HG02759 (cell line): ENCODE measurements at regions not wholly inside any gene's neighbourhood (a gene's known extent, or its start where the extent isn't known, plus 50 kb on each side); places are given as distances from the start of the nearest gene placed in this dataset.

Source experiments
- ATAC-seq: cut with Tn5 transposase; IDR thresholded peaks from one replicate; pipeline ENCODE4 v1.9.1; 2021; ENCODE audit warnings: mild to moderate bottlenecking, moderate library complexity; ENCODE audit not compliant: unreplicated experiment

DNA sequence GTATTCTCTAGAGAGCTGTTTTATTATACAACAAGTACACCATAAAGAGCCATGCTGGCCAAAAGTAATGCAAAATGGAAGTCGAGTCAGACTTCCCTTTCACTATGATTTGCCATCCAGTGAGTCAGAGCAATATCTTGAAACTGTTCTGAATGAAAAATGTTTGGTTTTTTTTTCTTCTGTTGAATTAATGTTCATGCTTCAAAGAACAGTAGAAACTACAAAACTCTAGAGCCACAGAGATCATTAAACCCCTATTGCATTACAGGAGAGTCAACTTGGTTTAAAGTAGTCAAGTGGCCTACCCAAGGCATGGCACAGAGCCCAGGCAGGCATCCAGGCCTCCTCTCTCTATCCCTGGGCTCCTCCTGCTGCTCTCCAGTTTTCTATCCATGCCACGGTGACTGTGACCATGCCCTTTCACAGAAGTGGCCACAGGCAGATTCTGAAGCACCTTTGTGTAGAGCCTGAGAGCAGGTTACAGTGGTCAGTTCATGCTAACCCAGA lies 358.9 kb downstream of the DEPDC1B start:
- peak; percentile 70 for ATAC-seq

DNA sequence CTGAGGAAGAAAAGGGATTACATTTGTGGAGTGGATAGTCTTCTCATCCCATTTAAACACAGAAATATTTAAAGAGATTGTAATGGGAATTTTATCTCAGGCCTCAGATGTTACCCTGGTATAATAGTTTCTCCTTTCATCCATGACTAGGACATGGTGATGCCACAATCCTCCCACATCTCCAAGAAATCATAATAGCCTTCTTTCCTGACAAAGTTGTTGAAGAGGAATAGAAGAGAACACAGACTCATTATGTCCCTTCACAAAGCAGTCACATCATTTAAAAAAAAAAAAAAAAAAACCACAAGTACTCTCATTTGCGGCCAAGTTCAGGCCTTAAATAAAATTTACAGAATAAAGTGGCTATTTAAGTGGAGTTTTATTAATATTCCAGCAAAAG lies 359.6 kb downstream of the DEPDC1B start:
- no peak for ATAC-seq

DNA sequence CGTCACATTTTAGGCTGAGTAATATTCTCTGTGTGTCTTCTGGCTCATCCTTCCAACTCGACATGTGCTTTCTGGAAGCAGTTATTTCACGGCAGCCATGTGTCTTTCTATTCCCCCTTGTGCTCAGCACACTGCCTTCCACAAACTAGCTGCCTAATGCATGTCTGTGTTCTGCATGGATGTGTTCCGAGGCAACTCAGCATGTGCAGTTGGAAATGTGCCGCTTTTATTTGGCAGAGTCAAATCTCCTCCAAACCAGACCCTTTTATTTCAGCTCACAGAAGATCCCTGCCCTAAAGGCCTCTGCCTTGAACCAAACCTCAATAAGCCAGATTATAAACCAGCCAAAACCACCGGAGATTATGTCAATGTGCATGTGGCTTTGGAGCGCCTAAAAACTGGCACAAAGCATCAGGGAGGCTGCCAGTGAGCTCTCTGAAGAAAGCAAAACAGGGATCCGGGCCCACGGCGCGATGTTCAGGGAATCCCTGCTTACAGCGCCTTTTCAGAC lies 360.2 kb downstream of the DEPDC1B start:
- no peak for ATAC-seq

DNA sequence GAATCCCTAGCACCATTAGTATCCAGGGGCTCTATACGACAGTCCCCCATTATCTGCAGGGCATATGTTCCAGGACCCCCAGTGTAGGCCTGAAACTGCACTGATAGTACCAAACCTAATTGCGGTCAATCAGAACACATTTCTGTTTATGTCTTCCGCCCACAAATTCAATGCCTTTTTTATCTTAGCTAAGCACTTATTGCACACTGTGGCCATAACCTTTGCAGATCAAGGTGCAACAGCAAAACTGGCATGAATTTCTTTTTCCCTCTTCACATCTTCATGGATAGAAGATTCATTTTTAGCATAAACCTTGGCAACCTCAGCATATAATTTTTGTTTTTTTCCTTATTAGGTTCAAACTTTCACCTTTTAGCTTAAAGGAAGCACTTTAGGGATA lies 361.1 kb downstream of the DEPDC1B start:
- ATAC-seq, result no peak

DNA sequence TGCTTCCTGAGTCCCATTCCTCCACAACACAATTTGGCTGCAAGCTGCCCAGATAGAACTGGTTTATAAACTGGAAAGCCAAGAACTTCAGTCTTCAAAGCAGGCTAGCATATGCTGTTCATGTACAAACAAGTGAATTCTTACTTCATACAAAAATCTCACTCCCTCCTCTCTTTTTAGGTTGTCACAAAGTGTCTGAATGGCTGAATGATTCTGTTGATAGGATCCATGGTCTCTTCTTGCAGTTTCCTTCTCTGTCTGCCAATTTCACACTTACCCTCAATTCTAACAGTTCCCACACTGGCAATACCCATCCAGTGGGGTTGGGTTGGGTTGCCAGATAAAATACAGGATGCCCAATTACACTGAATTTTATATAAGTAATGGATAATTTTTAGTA lies 363.5 kb downstream of the DEPDC1B start:
- no peak for ATAC-seq

DNA sequence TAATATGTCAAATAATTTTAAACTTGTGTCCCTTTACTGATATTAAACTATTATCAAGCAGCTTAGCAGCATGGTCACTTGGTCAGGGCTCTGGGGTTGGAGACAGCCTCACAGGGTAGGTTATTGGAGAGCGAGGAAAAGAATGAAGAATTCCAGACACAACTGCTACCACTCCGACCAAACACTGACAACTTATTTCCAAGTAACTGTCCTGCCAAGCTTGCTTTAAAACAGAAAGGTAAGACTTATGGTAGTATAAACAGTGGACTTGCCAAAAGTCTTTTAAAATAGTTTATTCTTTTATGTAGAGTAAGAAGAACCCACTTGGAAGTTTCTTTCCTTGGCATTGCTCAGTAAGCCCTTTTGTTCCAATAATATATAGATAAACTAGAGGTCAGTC lies 364.1 kb downstream of the DEPDC1B start:
- no peak for ATAC-seq

DNA sequence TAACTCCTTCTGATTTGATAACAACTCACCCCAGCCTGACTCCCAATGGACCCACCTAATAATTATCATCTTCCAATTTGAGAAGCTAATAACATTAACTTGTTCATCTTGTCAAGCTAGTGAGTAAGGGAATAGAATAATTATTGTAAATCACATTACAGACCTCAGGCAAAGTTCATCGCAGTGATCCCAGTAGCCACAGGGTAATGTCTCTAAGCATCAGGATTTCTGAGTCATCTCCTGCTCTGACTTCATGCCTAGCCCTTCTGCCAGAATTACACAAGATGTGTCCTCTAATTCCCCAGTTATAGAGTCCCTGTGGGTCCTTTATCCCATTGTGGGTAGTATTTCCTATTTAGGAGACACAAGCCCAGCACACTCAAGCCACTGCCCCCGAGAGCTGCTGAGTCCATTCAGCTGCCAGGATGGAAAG lies 365.7 kb downstream of the DEPDC1B start:
- ATAC-seq, result no peak

DNA sequence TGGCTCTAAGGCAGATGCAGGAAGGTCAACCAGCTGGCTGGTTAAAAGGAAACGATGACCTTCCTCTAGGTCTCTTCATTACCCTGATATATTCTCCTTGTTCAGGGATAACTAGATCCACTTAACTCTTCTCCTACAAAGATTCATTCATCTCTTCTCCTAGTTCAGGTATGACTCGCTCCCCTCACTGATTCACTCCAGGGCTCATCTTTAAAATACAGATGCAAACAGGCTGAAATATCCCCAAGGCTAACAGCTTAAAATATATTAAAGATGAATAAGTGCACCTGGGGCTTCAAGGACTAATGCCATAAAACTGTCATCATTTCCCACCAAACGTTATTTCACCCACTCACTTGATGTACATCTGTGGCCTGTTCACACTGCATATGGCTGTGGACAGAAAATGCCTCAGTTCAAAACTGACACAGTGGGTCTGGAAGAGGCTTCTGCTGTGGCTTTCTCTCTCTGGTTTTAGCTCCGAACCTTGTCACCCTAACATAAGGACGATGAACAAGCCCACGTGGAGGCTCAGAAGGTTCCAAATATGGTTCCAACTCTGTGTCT lies 366.9 kb downstream of the DEPDC1B start:
- peak; percentile 26 for ATAC-seq

DNA sequence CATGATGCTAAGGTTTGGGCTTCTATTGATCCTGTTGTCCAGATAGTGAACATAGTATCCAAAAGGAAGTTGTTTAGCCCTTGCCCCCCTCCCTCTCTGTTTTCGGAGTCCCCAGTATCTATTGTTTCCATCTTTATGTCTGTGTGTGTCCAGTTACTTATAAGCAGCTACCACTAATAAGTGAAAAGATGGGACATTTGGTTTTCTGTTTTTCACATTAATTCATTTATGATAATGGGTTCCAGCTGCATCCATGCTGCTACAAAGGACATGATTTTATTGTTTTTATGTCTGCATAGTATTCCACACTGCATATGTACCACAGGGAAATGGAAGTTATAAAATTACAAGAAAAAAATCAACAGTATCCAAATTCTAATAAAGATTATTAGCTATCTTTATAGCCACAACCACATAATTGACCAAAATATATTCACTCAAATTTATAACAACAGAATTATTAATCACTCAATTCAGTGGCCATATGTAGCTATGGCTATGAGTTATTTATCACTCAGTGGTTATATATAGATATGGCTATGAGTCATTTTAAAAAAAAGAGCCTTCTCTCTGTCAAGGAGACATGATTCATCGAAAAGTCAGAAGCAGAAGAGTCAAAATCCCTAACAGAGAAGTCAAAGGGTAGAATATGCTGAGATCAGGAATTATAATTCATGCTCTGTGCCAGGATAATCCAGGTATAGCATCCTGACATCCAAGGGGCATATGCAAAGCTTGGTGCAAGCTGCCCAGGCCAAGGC lies 367.5 kb downstream of the DEPDC1B start:
- ATAC-seq, result peak; percentile 68

DNA sequence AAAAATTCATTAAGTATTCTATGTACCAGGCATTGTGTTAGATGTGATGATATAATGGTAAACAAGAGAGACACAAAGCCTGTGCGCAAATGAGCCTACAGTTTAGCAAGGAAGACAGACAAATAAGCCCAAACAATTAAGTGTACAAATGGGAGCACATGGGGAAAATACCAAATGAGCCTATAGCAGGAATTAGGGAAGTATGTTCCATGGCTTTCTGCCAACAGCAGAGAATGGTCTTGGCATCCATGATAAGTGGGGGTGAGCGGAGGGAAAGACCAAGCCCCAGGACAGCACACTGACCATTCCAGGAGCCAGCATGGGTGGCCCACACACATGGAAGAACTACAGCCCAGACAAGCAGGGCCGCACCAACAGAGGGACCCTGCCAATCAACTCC lies 369.7 kb downstream of the DEPDC1B start:
- ATAC-seq, result no peak

DNA sequence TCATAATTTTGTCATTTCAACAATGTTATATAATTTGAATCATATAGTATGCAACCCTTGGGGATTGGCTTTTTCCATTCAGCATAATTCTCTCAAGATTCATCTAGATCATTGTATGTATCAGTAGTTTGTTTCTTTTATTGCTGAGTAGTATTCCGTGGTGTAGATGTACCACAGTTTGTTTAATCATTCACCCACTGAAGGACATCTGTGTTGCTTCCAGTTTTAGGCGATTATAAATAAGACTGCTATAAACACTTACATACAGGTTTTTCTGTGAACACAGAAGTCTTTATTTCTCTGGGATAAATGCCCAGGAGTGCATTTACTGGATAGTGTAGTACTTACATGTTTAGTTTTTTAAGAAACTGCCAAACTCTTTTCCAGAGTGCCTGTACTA lies 374.1 kb downstream of the DEPDC1B start:
- no peak for ATAC-seq

DNA sequence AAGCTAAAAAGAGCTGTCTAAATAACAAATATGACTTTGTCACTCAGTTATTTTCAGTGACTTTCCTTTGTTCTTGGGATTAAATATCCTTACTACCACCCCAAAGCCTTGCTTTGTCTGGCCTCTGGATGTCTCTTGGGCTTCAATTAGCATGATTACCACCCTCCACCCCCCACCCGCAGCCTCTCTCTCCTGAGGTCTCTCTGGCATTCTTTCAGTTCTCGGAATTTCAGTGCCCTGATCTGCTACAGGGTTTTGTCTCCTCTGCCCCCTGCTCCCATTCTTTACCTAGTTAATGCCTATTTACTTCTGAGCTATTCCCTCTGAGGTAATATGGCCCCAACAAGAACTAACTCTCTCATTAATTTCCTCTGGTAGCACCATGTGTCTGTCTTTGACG lies 376.4 kb downstream of the DEPDC1B start:
- ATAC-seq, result no peak

DNA sequence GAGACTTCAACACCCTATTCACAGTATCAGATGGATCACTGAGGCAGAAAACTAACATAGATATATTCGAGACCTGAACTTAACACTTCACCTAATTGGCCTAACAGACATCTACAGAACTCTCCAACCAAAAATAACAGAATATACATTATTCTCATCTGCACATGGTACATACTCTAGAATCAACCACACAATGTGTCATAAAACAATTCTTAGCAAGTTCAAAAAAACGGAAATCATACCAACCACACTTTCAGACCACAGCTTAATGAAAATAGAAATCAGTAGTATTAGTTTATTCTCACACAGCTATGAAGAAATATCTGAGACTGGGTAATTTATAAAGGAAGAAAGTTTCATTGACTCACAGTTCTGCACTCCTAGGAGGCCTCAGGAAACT lies 387.9 kb downstream of the DEPDC1B start:
- ATAC-seq, result no peak

DNA sequence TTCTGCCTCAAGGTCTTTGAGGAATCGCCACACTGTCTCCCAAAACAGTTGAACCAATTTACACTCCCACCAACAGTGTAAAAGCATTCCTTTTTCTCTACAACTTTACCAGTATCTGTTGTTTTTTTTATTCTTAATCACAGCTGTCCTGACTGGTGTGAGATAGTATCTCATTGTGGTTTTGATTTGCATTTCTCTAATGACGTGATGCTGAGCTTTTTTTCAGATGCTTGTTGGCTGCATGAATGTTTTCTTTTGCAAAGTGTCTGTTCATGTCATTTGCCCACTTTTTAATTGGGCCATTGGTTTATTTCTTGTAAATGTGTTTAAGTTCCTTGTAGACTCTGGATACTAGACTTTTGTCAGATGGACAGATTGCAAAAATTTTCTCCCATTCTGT lies 400.0 kb downstream of the DEPDC1B start:
- no peak for ATAC-seq

DNA sequence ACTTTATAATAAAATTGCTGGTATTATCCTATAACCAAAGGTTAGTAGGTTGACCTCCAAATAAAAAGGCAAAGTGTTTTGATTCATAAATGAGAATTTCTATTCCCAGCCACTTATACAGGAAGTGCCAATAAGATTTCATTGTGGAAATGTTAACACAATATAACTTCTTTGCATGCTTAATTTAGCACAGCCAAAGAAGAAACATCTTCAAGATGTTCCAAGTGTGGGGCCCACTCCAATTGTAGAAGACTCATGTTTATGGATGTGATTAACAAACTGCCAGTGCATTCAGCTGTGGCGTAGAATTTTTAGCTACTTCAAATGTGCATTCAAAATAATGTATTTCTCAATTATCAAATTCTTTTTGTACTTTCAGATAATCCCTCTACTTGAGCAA lies 402.3 kb downstream of the DEPDC1B start:
- ATAC-seq, result no peak

DNA sequence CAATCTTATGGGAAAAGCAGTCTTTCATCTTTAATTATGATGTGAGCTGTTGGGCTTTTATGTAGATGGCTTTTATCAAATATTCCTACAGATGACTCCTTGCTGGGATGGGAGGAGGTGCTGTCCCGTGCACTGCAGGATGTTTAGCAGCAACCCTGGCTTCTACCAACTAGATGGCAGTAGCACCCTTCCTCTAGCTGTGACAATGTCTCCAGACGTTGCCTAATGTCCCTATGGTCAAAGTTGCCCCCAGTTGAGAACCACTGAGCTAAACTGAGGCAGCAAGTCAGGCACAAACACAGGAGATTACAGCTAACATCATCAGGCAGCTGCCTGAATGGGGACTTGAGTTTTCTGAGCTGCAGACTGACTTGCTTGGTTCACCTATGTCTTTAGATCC lies 401.9 kb upstream of the PDE4D start:
- peak; percentile 71 for ATAC-seq

DNA sequence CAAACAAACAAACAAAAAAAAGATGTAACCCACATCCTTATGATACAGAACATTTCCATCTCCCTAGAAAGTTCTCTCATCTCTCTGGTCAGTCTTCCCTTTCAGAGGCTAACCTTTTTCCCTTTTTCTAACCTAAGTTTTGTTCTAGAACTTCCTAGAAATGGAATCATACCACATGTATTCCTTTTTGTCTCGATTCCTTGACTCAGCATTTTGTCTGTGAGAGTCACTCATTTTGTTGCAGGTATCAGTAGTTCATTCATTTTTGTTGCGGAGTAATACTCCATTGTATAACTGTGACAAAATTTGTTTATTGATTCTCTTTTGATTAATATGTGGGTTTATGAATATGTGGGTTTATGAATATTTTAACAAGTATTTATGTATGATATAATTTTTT lies 400.0 kb upstream of the PDE4D start:
- no peak for ATAC-seq

DNA sequence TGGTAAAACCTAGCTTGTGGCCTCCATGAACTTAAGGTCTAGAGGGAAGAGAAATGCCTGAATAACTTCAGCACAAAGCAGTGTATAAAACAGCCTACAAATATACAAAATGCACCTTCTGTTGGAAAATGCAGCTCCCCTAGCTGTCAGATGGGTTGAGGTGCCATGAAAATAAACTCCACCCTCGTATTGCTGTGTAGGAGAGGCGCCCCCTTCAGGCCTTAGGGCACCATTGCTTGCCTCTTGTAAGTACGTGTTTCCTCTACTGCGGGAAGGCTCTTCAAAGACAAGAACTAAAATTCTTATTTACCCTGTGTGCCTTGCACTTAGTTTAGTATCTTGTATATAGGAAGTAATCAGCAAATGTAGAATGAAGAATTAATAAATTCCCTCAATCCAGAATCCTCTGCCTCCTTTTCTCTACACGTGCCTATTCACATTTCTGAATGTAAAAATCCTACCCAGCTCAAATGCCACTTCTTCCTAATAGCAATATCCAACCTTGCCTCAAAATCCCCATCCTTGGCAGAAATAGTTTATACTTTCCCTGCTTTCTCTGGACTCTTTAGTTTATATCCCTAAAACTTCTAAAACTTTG lies 393.7 kb upstream of the PDE4D start:
- ATAC-seq, result peak; percentile 100

DNA sequence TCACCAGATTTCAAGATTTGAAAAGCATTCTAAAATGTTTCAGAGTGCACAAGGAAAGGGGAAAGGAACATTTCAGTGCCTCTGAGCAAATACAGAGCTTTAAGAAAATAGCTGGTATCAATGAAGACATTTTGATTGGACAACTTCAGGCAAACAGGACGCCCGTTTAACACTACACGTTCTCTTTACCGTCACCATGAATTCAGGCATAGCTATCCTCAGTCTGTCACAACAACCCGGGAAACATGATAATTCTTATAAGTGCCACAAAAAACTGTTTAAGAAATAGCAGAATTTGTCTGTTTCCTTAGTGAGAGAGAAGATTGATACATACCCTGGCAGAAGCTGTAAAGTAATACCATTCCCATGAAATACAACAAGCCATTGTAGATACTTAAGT lies 392.4 kb upstream of the PDE4D start:
- no peak for ATAC-seq

DNA sequence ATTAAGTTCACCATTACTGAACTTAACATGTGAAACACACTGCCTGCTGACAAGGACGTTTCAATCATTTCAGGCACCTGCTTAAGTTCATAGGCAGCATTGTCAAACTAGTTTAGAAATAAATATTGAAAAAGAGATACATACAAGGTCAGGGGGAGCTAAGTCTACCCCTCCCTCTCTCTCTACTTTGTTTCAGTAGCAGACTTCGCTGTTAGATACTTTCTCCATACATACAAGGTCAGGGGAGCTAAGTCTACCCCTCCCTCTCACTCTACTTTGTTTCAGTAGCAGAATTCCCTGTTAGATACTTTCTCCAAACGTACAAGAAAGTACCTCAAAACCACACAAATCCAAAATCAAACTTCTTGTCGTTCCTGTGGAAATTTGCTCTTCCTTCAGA lies 387.4 kb upstream of the PDE4D start:
- ATAC-seq, result no peak

DNA sequence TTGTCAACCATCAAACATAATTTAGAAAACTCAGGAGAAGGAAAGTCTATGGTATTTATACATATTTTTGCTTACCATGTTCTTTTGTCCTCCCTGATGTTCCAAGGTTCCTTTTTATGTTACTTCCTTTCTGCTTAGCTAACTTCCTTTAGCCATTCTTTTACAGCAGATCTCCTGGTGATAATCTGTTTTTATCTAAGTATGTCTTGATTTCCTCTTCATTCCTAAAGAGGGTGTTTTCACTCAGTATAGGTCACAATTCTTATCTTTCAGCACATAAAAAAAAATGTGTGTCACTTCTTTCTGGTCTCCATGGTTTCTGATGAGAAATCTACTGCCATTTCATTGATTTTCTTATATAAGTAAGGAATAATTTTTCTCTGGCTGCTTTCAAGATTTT lies 384.4 kb upstream of the PDE4D start:
- ATAC-seq, result no peak

DNA sequence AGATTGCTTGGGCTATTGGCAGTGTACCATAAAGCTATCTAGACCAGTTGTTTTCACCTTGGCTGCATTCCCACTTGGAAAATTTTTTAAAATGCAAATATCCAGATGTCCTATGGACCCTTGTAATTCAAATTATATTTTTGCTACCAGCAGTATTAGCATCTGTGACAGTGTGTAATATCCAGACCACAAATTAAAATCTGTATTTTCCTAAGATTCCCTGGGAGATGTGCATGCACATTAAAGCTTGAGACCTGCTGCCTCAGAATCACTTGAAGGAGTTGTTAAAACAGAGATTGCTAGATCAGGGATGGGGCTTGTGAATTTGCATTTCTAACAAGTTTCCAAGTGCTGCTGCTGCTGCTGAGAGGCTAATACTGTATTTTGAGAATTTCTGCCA lies 381.2 kb upstream of the PDE4D start:
- no peak for ATAC-seq
